ENCODE measurements at regions not wholly inside any gene's neighbourhood (a gene's known extent, or its start where the extent isn't known, plus 50 kb on each side); places are given as distances from the start of the nearest gene placed in this dataset.

DNA sequence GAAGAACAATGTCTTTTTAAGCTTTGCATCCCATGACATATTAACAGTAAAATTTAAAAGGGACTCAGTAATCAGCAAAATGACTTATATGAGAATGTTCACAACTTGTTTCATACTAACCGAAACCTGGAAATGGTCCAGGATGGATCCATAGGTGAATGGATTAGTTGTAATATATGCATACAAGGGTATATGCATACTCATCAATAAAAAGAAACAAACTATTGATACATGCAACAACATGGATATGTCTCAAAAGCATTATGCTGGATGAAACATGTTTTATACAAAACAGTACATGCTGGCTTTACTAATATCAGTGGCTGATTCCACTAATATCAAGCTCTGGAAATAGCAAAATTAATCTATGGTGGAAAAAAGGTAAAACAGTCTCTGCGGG is 108.5 kb upstream of the HIVEP1 start:
- TF ChIP-seq, protein P1, sequence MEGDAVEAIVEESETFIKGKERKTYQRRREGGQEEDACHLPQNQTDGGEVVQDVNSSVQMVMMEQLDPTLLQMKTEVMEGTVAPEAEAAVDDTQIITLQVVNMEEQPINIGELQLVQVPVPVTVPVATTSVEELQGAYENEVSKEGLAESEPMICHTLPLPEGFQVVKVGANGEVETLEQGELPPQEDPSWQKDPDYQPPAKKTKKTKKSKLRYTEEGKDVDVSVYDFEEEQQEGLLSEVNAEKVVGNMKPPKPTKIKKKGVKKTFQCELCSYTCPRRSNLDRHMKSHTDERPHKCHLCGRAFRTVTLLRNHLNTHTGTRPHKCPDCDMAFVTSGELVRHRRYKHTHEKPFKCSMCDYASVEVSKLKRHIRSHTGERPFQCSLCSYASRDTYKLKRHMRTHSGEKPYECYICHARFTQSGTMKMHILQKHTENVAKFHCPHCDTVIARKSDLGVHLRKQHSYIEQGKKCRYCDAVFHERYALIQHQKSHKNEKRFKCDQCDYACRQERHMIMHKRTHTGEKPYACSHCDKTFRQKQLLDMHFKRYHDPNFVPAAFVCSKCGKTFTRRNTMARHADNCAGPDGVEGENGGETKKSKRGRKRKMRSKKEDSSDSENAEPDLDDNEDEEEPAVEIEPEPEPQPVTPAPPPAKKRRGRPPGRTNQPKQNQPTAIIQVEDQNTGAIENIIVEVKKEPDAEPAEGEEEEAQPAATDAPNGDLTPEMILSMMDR (IDR thresholded peaks at IDR 0.05; ENCODE audit: insufficient read depth in 1 of 2, low read depth in 1 of 2, low read length in 1 of 2, severe bottlenecking in 1 of 2, unreplicated experiment in 1 of 2), result no peak
- Histone ChIP-seq H3K9me3 (no peaks in the 10 kb centered on the region), H3K4me3 (ENCODE audit: low read depth, low read length) (no peak overlapping the region), H3K27me3 (replicated peaks; ENCODE audit: control insufficient read depth, insufficient read depth, low read length) (no peaks in the 10 kb centered on the region), H3K36me3 (ENCODE audit: control insufficient read depth, insufficient read depth, low read length) (no peaks in the 10 kb centered on the region), H3K4me1 (no peaks in the 10 kb centered on the region)
- CTCF ChIA-PET, result no interaction called here
- DNase-seq, result no peak
- POLR2A ChIA-PET, result no interaction called here
- Mint-ChIP-seq H3K27me3 (ENCODE audit: insufficient read depth, unreplicated experiment) (peaks cover 6% of the 10 kb centered on the region), H3K36me3 (ENCODE audit: insufficient read depth, unreplicated experiment) (no peaks in the 10 kb centered on the region), H3K4me3 (ENCODE audit: unreplicated experiment) (no peak overlapping the region), H3K27ac (ENCODE audit: unreplicated experiment) (no peak overlapping the region), H3K9me3 (ENCODE audit: unreplicated experiment) (peaks cover 9% of the 10 kb centered on the region), H3K4me1 (ENCODE audit: low read depth, unreplicated experiment) (no peaks in the 10 kb centered on the region)
- intact Hi-C loops (cut with micrococcal nuclease; ENCODE audit: unreplicated experiment), result no loop called here
- no TSS peak for BruUV-seq (replicated peaks)

GRCh38 chr6:11902527-11902926 is 109.6 kb upstream of the HIVEP1 start:
- CTCF ChIA-PET, result no interaction called here
- no peaks in the 10 kb centered on the region for H3K36me3 Mint-ChIP-seq (ENCODE audit: insufficient read depth, unreplicated experiment)
- Histone ChIP-seq H3K4me1 (no peaks in the 10 kb centered on the region), H3K36me3 (ENCODE audit: control insufficient read depth, insufficient read depth, low read length) (no peaks in the 10 kb centered on the region), H3K4me3 (ENCODE audit: low read depth, low read length) (no peak overlapping the region), H3K9me3 (no peaks in the 10 kb centered on the region), H3K27me3 (replicated peaks; ENCODE audit: control insufficient read depth, insufficient read depth, low read length) (no peaks in the 10 kb centered on the region)
- no peak overlapping the region for H3K27ac Mint-ChIP-seq (ENCODE audit: unreplicated experiment)
- H3K9me3 Mint-ChIP-seq (ENCODE audit: unreplicated experiment), result peaks cover 9% of the 10 kb centered on the region
- DNase-seq, result no peak
- TF ChIP-seq, protein P1 (IDR thresholded peaks at IDR 0.05; ENCODE audit: insufficient read depth in 1 of 2, low read depth in 1 of 2, low read length in 1 of 2, severe bottlenecking in 1 of 2, unreplicated experiment in 1 of 2), result no peak
- no peak overlapping the region for H3K4me3 Mint-ChIP-seq (ENCODE audit: unreplicated experiment)
- BruUV-seq (replicated peaks), result no TSS peak
- H3K4me1 Mint-ChIP-seq (ENCODE audit: low read depth, unreplicated experiment), result no peaks in the 10 kb centered on the region
- peaks cover 6% of the 10 kb centered on the region for H3K27me3 Mint-ChIP-seq (ENCODE audit: insufficient read depth, unreplicated experiment)
- intact Hi-C loops (cut with micrococcal nuclease; ENCODE audit: unreplicated experiment), result no loop called here
- POLR2A ChIA-PET, result no interaction called here

DNA sequence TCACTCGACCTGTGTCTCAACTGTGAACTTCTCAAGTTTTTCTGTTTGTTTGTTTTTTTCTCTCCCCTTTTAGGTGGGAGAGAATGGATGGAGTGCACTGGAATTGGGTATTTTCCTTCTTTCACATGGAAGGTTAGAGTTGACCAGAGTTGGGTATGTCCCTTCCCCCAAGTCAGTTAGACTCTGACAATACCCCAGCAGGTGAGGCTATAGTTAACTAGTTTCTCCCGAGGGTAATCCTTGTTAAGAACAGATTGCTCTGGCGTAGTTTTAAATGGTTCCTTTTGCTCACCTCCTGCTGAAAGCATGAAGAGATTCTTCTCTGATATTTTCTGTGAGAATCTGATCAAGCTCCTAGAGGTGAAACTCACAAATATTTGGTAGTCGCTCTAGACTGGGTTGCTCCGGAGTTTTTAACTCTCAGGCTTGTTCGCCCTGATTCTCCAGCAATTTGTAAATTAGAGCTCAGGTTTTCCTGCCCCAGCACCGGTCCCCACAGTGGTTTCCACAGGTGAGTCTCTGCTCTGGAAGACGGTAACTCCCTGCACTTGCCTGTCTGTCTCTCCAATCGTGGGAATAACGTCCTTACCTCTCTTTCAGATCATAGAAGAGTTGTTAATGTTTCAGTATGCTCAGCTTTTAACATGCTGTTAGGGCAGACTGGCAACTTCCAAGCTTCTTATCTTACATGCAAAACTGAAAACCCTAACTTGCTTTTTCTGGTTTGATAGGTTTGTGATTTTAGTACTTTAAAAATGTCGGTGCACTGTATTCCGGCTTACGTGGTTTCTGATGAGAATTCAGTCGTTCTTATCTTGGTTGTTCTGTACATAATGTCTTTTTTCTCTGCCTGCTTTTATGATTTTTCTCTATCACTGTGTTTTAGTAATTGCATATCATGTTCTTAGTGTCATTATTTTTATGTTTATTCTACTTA is 111.2 kb upstream of the HIVEP1 start:
- H3K4me3 Mint-ChIP-seq (ENCODE audit: unreplicated experiment), result no peak overlapping the region

More for the DNA sequence above, 111.2 kb upstream of the HIVEP1 start:
- intact Hi-C loops (cut with micrococcal nuclease; ENCODE audit: unreplicated experiment), result no loop called here
- Histone ChIP-seq H3K4me1 (no peaks in the 10 kb centered on the region), H3K4me3 (ENCODE audit: low read depth, low read length) (no peak overlapping the region), H3K36me3 (ENCODE audit: control insufficient read depth, insufficient read depth, low read length) (no peaks in the 10 kb centered on the region), H3K27me3 (replicated peaks; ENCODE audit: control insufficient read depth, insufficient read depth, low read length) (no peaks in the 10 kb centered on the region), H3K9me3 (no peaks in the 10 kb centered on the region)
- no peaks in the 10 kb centered on the region for H3K4me1 Mint-ChIP-seq (ENCODE audit: low read depth, unreplicated experiment)
- H3K36me3 Mint-ChIP-seq (ENCODE audit: insufficient read depth, unreplicated experiment), result no peaks in the 10 kb centered on the region
- TF ChIP-seq, protein P1 (IDR thresholded peaks at IDR 0.05; ENCODE audit: insufficient read depth in 1 of 2, low read depth in 1 of 2, low read length in 1 of 2, severe bottlenecking in 1 of 2, unreplicated experiment in 1 of 2), result no peak
- CTCF ChIA-PET, result no interaction called here
- POLR2A ChIA-PET, result no interaction called here
- no peak for DNase-seq
- H3K27me3 Mint-ChIP-seq (ENCODE audit: insufficient read depth, unreplicated experiment), result peaks cover 7% of the 10 kb centered on the region
- H3K27ac Mint-ChIP-seq (ENCODE audit: unreplicated experiment), result no peak overlapping the region
- BruUV-seq (replicated peaks), result no TSS peak
- peaks cover 9% of the 10 kb centered on the region for H3K9me3 Mint-ChIP-seq (ENCODE audit: unreplicated experiment)

All from Caco-2 (cell line).